ENCODE measurements at regions not wholly inside any gene's neighbourhood (a gene's known extent, or its start where the extent isn't known, plus 50 kb on each side); places are given as distances from the start of the nearest gene placed in this dataset.

GRCh38 chr2:12543076-12543977 lies 173.4 kb upstream of the TRIB2 start:
- TF ChIP-seq, protein P1, sequence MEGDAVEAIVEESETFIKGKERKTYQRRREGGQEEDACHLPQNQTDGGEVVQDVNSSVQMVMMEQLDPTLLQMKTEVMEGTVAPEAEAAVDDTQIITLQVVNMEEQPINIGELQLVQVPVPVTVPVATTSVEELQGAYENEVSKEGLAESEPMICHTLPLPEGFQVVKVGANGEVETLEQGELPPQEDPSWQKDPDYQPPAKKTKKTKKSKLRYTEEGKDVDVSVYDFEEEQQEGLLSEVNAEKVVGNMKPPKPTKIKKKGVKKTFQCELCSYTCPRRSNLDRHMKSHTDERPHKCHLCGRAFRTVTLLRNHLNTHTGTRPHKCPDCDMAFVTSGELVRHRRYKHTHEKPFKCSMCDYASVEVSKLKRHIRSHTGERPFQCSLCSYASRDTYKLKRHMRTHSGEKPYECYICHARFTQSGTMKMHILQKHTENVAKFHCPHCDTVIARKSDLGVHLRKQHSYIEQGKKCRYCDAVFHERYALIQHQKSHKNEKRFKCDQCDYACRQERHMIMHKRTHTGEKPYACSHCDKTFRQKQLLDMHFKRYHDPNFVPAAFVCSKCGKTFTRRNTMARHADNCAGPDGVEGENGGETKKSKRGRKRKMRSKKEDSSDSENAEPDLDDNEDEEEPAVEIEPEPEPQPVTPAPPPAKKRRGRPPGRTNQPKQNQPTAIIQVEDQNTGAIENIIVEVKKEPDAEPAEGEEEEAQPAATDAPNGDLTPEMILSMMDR (IDR thresholded peaks at IDR 0.05): no peak
- TF ChIP-seq EZH2 (IDR thresholded peaks at IDR 0.05) (no peak), EZH2phosphoT487 (IDR thresholded peaks at IDR 0.05) (no peak)
